ENCODE measurements at regions not wholly inside any gene's neighbourhood (a gene's known extent, or its start where the extent isn't known, plus 50 kb on each side); places are given as distances from the start of the nearest gene placed in this dataset.

DNA sequence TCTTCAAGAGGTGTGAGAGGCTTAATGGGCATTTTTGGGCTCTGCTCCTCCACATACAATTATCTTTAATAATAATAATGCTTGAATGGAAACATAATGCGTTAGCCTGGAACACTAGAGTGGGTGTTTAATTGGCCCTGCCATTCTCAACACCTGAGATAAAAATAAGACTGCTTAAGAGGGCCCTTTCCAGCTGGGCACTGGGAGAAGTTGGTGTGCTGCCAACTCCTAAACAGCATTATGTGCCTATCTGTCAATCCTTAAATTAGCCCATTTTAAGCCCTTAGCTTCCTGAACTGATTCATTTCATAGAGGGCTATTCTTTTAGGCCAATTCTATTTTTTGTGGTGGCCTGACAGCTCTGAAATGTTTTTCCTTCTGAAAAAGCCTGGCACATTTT, 211.1 kb upstream of the ZIC3 start:
- TF ChIP-seq, protein P1, sequence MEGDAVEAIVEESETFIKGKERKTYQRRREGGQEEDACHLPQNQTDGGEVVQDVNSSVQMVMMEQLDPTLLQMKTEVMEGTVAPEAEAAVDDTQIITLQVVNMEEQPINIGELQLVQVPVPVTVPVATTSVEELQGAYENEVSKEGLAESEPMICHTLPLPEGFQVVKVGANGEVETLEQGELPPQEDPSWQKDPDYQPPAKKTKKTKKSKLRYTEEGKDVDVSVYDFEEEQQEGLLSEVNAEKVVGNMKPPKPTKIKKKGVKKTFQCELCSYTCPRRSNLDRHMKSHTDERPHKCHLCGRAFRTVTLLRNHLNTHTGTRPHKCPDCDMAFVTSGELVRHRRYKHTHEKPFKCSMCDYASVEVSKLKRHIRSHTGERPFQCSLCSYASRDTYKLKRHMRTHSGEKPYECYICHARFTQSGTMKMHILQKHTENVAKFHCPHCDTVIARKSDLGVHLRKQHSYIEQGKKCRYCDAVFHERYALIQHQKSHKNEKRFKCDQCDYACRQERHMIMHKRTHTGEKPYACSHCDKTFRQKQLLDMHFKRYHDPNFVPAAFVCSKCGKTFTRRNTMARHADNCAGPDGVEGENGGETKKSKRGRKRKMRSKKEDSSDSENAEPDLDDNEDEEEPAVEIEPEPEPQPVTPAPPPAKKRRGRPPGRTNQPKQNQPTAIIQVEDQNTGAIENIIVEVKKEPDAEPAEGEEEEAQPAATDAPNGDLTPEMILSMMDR (IDR thresholded peaks at IDR 0.05; ENCODE audit: insufficient read depth, low read depth, low read length) = no peak
- no peak for TF ChIP-seq EZH2 (IDR thresholded peaks at IDR 0.05; ENCODE audit: insufficient read depth, low read length)
